ENCODE measurements at regions not wholly inside any gene's neighbourhood (a gene's known extent, or its start where the extent isn't known, plus 50 kb on each side); places are given as distances from the start of the nearest gene placed in this dataset.
"Not testable (repeated sequence)": the region's sequence is repeated elsewhere in the genome, so short reads cannot be mapped to it uniquely, and the experiment has no call there.

DNA sequence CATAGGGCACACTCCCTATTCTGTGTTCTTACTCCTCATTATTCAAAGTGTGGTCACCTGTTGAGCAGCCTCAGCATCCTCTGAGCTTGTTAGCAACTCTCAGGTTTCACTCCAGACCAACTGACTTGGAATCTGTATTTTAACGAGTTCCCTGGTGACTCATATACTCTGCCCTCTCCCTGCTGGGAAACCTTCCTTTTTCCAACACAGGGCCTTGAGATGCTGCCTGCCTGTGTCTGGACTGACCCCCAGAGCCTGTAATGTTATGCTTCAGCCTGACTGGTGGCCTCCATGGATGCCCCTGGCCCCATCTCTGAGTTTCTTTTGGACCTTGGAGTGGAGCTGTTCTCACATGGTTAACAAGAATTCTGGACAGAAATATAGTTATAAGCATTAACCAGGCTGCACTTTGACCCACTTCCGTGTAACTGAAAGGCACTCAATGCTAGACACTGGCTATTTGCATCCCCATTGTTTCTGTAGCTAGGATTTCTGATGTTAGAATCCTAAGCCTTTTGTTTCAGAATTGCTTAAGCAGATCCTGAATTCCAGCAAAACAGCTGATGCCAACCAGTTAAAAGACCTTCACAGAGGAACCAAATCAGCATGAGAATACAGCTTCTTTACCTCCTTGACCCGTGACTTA, 262.6 kb downstream of the STIM2 start:
- no peak for DNase-seq

DNA sequence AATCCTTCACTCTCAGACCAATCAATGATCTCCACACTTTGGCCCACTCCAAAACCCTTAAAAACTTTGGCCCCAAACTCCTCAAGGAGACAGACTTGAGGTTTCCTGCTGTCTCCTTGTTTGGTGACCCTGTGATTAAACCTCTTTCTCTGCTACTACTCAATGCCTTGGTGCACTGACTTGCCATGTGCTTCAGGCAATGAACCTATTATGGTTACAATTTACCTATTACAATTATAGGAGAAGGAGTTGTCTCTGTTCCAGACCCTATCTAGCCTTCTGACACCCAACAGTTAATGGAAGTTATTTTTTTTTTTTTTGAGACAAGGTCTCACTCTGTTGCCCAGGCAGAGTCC, 263.1 kb downstream of the STIM2 start:
- DNase-seq = no peak

DNA sequence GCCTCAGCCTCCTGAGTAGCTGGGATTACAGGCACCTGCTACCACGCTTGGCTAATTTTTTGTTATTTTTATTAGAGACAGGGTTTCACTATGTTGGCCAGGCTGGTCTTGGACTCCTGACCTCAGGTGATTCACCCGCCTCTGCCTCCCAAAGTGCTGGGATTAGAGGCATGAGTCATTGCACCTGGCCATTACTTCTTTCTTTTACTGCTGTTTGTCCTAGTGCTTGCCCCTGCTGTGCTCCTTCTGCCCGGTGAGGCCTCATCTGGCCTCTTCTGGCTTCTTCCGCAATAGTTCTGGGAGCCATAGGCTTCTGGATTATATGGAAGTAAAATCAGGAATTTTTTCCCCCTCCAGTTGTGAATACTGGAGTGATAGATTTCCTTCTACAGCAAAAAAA, 266.3 kb downstream of the STIM2 start:
- not testable (repeated sequence) for DNase-seq

DNA sequence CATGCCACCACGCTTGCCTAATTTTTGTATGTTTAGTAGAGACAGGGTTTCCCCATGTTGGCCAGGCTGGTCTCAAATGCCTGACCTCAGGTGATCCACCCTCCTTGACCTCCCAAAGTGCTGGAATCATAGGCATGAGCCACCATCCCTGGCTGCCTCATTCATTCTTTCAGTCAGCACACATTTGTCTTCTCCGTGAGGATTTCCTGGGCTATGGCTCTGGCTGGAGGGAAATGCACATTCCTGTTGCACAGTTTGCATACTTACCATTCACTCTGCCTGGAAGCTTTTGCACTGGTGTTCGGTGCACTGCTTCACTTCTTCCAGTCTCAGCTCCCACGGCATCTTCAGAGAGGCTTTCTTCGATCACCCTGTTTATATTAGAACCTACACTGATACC, 267.8 kb downstream of the STIM2 start:
- no peak for DNase-seq

DNA sequence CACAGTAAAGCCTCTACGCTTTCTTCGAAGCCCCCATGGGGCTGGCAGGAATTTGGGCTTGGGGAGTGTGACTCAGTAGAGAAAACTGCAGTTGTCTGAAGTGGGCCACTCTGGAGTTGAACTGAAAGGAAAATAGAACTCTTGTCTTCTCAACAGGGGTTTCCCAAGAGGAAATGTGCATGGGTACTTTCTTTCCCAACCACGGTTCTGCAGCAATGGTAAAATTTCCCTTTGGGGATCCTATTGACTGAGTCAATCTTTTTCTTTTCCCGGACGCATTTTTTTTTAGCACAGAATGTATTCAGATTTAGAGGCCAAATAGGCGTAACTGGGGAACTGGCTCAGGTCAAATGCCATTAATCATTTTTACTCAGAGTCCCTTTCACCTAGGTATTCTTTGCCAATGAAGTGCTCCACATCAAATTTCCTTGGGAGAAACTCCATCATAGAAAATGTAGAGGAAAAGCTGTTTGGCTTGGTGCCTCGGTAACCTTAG, 269.3 kb downstream of the STIM2 start:
- no peak for DNase-seq

DNA sequence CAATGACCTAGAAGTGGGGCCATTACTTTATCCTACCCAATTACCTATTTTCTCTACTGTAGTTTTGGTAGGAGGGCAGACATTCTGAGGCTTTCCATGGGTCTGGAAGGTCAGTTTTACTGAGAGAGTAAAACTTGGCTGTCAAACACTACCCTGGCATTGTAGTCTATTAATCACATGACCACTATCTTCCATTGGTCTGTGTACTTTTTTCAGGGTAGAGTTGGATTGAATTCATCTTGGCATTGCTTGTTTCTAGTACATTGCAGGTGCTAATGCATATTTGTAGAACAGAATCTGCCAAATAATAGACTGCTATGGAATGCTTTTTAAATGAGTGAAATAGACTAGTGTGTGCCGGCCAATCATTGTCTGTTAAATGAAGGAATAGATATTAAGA, 271.9 kb downstream of the STIM2 start:
- no peak for DNase-seq

DNA sequence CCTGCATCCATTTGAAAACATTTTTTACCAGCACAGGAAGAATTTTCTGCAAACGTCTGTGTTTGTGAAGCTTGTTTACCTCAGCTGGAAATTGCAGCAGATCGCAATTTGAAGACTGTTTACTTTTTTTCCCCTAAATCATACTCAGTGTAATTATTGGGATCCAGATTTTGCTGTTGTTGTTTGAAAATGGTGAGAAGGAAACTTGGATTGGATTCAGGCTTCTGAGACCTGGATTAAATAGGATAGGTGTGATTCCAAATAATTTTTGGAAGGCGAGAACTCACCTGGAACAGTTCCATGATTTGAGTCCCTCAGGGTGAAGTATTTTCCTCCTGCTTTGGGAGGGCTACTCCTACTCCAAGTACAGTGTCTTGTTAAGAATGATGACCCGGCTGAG, 279.8 kb downstream of the STIM2 start:
- no peak for DNase-seq

DNA sequence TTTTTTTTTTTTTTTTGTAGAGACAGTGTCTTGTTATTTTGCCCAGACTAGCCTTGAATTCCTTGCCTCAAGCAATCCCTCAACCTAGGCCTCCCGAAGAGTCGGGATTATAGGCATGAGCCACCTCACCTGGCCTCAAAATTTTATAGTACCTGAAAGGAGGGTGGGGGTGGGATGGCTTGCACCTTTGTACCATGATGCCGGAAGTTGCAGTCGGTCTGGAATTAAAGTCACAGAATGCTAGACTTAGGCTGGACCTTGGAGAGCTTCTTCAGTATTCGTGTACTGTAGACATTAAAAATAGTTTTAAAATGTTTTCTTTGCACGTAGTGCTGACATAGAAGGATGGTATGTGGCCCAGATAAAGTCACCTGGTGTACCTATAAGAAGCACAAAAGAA, 280.9 kb downstream of the STIM2 start:
- no peak for DNase-seq

DNA sequence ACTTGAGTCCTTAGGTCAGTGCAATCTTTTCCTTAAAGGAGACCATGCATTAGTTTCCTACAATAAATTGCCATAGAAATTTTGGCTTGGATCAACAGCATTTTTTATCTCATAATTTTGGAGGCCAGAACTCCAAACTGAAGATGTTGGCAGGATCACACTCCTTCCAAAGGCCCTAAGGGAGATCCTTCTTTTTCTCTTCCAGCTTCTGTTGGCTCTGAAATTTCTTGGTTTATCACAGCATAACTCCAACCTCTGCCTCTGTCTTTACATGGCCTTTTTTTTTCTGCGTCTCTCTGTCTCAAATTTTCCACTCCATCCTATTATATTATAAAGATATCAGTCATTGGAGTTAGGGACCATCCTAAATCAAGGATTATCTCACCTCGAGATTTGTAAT, 282.2 kb downstream of the STIM2 start:
- DNase-seq = no peak

DNA sequence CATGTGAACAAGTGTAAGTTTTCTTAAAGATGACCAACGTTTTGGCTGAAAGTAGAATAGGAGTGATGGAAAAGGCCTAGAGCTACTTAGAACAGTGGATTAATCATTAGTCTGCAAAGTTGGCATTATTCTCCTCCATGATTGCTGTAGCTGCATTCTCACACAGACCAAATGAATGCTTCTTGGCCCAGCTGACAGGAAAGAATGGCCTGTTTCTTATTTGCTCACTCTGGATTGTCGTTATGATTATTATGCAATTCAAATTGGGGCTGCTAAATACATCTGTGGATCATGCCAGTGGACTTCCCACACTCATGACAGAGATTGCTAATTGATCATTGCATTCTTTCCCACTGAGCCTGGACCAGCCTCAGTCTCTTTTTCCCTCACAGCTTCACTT, 285.0 kb downstream of the STIM2 start:
- DNase-seq = no peak

DNA sequence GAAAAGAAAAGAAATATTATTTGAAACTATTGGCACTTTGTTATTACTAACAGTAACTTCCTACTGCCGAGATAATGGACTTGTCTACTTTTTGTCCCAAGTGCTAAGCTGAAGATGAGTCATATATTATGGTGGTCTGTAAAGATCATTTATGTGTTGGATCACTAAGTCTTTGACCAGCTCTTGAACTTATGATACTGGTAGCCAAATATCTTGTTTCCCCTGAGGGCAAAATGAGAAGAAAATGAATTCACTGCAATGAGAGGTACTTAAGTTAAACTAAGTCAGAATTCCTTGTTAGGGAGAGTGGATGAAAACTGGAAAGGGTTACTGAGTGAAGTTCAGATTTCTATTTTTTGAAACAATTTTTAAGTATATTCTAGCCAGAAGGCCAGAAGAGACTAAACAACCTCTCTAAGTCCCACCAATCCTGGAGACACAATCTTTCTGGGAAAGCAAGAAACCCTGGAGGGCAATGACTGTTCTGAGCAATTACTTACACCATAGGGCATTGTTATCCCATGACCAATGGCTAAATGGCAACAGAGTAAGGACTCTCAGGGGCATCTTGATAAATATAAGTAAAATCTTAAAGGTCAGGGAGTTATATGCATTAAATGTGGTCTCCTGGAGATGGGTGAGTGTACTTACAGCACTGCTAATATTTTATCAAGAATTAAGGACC, 287.7 kb downstream of the STIM2 start:
- no peak for DNase-seq

DNA sequence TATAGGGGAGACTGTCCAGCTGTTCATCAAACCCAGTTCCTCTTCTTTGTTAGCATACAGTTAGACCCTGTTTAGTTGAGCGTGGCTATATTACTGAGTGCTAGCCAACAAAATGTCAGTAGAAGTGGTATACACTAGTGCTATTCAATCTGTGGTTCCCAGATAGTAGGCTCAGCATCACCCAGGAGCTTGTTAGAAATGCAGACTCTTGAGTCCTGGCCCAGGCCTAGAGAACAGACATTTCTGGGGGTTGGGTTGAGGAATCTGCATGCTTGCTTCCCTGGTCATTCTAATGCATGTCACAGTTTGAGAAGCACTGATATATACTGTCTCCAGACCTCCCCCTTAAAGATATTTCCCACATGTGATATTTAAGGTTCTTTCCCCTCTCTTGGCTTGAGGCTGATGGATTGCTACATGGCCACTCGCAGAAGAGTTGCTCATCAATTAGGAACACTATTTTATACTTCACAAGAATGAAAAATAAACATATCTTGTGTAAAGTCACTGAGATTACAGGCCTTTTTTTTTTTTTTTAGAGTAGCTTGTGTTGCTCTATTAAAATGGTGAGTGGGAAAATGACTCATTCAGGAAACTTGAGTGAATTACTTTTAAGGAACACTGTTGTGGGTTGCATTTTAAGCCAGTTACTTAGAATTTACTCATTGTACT, 289.0 kb downstream of the STIM2 start:
- DNase-seq = no peak

DNA sequence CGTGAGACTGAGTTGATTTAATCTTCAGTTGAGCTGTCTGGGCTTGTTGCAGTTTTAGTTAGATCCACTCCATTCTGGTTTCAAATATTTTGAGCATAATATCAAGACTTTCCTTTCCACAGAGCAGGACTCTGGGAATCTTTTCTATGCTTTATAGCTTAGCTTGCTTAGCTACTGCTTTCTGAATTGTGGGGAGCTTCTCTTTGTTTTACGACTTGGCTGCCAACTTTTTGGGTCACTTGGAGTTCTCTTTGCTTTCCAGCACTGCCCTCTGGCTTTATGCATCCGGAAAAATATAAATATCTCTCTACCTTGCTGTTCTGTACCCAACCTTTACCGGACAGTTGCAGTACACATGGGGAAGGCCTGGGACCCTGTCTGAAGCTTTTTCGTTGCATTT, 292.1 kb downstream of the STIM2 start:
- DNase-seq = no peak

DNA sequence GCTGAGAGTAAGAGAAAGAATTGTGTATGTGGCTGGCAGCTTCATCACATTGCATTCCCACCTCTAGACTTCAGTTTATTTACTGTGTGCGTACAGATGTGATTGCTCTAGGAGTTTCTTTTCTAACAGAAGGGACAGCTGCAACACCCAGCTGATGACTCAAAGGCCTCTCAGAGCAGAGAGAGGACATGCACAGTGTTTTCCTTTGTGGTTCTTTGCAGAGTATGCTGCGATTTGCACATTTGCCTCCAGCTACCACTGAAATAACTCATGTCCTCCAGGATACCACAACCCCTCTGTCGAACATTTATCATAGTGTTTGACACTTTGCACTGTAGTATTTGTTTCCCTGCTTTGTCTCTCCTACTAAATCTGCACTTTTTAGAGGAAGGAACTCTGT, 294.1 kb downstream of the STIM2 start:
- DNase-seq = no peak

DNA sequence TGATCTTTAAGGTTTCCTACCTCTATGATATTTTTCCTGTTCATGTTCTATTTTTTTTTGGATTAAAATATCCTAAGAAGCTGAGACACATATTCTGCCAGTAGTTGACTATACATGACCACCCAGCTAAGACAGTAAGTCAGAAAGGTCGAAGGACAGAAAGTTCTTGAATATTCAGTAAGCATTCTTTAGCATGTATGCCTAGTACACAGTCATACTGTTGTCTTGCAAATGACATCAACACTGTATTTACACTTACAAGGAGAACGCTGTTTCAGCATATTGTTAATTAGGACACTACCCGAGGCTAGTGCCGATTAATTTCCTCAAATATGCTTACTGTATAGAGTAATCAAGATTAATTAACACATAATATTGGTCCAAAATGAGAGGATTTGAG, 300.6 kb downstream of the STIM2 start:
- DNase-seq = no peak

DNA sequence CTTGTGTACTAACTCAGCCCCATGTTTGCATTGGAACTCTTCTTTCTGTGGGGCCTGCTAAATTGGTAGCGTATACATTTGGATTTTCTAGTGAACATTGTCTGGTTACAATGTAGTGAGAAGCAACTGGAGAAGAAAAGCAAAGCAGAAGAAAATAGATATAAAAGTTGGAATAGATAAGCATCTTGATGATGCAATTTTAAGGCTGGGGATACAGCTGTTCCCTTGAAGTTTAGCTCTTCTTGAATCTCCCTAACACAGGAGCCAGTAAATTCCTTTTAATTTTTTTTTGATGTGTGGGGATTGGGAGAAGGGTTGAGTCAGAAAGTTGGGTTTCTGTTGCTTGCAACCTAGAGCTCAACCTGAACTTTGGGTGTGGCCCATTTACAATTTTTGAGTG, 308.1 kb downstream of the STIM2 start:
- no peak for DNase-seq

DNA sequence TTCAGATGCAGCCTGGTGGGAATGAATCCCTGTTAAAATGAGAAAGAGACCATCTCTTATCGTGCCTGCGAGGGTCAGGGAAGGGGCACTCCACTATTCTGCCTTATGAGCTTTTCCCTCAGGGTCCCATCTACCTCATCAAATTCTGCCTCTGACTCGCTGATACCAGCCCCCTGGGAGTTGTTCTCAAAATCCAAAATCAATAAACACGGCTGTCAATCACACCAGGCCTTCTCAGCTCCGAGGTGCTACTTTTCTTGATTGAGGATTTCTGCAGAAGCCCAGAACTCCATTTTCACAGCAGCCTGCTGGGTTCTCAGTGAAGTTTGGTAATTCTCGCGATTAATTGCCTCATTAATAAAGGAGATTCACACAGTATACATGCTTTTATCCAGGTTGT, 312.6 kb downstream of the STIM2 start:
- no peak for DNase-seq

DNA sequence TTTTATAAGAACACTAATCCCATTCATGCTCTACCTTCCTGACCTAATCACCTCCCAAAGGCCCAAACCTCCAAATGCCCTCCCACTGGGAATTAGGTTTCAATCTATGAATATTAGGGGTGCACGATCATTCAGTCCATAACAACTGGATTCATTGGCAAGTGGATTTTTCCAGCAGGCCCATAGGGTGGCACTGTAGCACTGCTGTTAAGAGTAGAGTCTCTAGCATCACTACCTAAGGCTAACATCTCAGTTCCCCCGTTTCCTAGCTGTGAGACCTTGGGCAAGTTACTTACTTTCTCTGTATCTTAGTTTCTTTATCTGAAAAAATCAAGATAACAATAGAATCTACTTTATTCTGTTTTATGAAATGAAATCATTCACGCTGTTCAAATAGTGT, 315.8 kb downstream of the STIM2 start:
- DNase-seq = no peak

DNA sequence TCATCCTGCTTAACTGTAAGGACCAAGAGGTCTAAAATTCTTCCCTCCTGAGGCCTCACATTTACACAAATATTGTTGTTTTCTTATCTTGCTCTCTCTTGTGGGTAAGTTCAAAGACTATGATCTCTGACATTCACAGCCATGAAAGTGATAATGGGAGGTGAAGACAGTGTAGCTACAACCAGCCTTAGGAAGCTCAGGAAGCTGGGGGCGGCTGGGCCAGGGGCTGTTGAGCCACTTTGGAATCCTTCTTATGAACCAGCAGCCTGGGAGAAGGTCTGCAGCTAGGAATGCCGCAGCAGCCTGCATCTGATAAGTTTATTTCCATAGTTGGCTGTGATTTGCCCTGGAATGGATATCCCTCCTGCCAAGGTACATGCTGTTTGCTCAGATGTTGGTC, 316.2 kb downstream of the STIM2 start:
- no peak for DNase-seq

DNA sequence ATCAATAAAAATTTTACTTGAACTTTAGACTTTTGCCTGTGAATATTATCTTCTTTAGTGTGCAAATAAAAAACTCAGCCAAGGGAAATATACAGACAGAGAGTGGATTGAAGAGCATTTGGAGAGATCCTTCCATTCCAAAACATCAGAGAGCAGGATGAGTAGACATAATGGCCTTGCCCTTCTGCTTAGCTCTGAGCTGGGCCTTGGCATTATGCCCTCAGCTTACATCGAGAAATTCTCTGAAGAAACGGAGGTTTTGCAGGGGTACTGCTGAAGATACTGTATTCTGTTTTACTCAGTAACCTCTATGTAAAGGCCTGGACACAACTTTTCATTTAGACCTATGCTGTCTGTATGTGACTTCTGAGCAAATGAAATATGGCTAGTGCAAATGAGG, 317.4 kb downstream of the STIM2 start:
- DNase-seq = no peak

DNA sequence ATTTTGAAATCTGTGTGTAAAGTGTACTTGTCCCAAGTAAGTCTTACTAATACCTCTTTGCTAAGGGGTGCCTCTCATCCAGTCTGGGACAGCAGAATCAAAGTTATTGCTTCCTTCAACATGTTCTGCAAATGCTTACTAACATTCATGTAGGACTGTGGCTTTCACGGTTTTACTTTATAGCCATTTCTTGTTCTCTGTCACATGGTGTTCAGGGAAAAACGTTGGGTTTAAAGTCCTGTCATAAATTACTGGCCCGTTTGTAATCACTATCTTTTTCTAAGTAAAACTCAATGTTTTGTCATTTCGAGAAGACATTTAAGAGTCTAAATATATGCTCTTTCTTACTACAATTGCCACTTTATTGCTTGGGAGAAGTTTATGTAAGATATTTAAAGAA, 321.1 kb downstream of the STIM2 start:
- no peak for DNase-seq

DNA sequence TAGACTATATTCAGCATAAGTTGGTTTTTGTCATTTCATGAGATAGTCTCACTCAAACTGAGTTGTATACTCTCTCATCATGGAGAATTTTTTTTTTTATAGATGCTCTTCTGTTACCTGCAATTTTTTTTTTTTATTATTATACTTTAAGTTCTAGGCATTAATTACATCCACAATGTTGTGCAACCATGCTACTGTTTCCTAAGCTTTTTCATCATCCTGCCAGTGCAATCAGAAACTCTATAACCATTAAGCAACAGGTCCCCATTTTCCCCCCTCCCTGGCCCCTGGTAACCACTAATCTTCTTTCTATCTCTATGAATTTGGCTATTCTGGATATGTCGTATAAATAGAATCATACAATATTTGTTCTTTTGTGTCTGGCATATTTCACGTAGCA, 321.6 kb downstream of the STIM2 start:
- DNase-seq = no peak

DNA sequence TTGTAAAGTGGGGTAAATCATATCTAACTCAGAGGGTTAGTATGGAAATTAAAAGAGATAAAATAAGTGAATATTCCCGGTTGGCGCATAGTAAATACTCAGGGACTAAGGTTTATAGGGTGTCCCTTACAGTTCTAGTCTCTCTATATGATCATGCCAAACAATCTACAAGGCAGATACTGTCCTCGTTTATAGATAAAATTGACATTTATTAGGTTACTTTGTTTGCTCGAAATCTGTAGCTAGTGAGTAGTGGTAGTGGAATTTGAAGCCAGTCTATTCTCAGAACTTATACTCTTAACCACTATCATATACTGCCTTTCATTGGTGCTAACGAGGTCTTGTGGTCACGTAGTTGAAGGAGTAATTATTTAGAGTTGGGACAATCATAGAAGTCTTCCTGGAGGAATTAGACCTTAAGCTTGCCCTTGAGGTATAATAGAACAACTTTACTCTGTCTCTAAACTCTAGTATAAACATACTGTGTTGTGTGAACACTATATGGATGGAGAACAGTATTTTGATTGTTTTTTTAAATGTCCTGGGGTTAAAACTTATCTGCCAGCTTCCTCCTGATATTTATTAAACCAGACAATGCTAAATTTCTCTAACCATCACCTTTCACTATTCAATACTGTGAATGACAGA, 324.0 kb downstream of the STIM2 start:
- no peak for DNase-seq

DNA sequence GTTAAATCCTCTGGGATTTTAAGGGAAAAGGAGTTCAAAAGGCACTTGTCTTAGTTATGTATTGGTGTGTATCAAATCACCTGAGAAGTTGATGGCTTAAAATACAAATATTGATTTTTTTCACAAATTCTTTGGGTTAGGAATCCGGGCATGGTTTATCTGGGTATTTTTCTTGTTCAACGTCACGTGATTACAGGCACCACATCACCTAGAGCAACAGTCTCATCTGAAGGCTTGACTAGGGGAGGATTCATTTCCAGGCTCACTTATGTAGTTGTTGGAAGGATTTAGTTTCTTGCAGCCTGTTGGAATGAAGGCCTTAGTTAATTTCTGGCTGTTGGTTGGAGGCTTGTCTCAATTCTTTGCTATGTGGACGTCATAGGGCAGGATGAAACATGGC, 326.1 kb downstream of the STIM2 start:
- DNase-seq = no peak

Data from activated T-cell treated with anti-CD3 and anti-CD28 coated beads, Interleukin-2, amount 50 U/mL, for 1 hour (primary cell).